MCF 10A (cell line): ENCODE measurements at regions not wholly inside any gene's neighbourhood (a gene's known extent, or its start where the extent isn't known, plus 50 kb on each side); places are given as distances from the start of the nearest gene placed in this dataset.

Source experiments
- BruUV-seq: library from RNA; stranded (reverse); fragments of 400-500 nt; replicated peaks from 2 replicates; lab custom pipeline; 2021; lab: Mats Ljungman, UMichigan
- CTCF ChIA-PET: fragments of 300-600 bp; sonication (Branson Sonifier 250); formaldehyde crosslinking; extraction: SDS; loops from one replicate; lab custom pipeline; 2021; ENCODE audit warnings: antibody characterized with exemption, inconsistent platforms; lab: Yijun Ruan, JAX
- POLR2A ChIA-PET: fragments of 300-600, 350-650 bp; sonication (Branson Sonifier 250); formaldehyde crosslinking; extraction: SDS; loops from one replicate; lab custom pipeline; 2020; ENCODE audit warnings: antibody characterized with exemption, inconsistent platforms; lab: Yijun Ruan, JAX
- DNase-seq: peaks from one replicate; pipeline ENCODE4 v3.0.0-alpha.2; 2018; ENCODE audit not compliant: unreplicated experiment
- H3K27ac Mint-ChIP-seq: one replicate; pipeline ENCODE4 v1.8.0; 2022; ENCODE audit warnings: mild to moderate bottlenecking, low read depth, mixed read lengths; ENCODE audit not compliant: unreplicated experiment
- H3K27me3 Mint-ChIP-seq: one replicate; pipeline ENCODE4 v1.8.0; 2022; ENCODE audit warnings: mixed read lengths; ENCODE audit not compliant: insufficient read depth, unreplicated experiment
- H3K36me3 Mint-ChIP-seq: one replicate; pipeline ENCODE4 v1.8.0; 2022; ENCODE audit warnings: mild to moderate bottlenecking, moderate library complexity, mixed read lengths; ENCODE audit not compliant: insufficient read depth, unreplicated experiment
- H3K4me1 Mint-ChIP-seq: one replicate; pipeline ENCODE4 v1.8.0; 2022; ENCODE audit warnings: mixed read lengths; ENCODE audit not compliant: insufficient read depth, unreplicated experiment
- H3K4me3 Mint-ChIP-seq: one replicate; pipeline ENCODE4 v1.8.0; 2022; ENCODE audit warnings: mild to moderate bottlenecking, moderate library complexity, mixed read lengths; ENCODE audit not compliant: unreplicated experiment
- H3K9me3 Mint-ChIP-seq: one replicate; pipeline ENCODE4 v1.8.0; 2022; ENCODE audit warnings: mixed read lengths; ENCODE audit not compliant: unreplicated experiment
- intact Hi-C: fragments of 100-400 bp; cut with micrococcal nuclease; formaldehyde crosslinking; loops from 2 replicates; pipeline ENCODE4 v1.14.1; 2022
- TF ChIP-seq, protein P1 (sequence below): fragments of 200-600 bp; IDR thresholded peaks from one replicate; pipeline ENCODE4 v1.8.0; 2022; ENCODE audit warnings: antibody characterized with exemption, mild to moderate bottlenecking; ENCODE audit not compliant: unreplicated experiment

DNA sequence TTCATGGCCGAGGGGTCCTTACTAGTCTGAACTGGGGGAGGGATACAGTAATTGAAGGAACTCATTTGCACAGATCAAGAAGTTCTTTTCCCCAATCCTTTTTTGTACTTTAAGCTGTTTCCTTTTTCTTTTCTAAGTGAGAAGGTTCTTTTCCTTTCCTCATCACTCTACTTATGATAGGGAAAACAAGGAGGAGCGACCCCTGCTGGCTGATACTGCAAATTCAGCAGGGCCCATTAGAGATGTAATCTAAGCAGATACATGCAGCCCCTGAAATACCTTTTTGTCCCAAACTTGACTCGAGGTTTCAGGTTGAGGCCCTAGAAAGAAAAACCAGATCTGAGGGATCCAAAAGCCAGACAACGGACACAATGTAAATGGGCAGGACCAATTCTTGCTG lies 305.5 kb downstream of the DNAJB9 start:
- Mint-ChIP-seq H3K27me3 (peaks cover 13% of the 10 kb centered on the region), H3K9me3 (no peaks in the 10 kb centered on the region), H3K27ac (no peak overlapping the region), H3K36me3 (no peaks in the 10 kb centered on the region), H3K4me3 (no peak overlapping the region), H3K4me1 (no peaks in the 10 kb centered on the region)
- intact Hi-C loops = no loop called here
- CTCF ChIA-PET = no interaction called here
- peak; percentile 56 for DNase-seq
- BruUV-seq = no TSS peak
- TF ChIP-seq, protein P1, sequence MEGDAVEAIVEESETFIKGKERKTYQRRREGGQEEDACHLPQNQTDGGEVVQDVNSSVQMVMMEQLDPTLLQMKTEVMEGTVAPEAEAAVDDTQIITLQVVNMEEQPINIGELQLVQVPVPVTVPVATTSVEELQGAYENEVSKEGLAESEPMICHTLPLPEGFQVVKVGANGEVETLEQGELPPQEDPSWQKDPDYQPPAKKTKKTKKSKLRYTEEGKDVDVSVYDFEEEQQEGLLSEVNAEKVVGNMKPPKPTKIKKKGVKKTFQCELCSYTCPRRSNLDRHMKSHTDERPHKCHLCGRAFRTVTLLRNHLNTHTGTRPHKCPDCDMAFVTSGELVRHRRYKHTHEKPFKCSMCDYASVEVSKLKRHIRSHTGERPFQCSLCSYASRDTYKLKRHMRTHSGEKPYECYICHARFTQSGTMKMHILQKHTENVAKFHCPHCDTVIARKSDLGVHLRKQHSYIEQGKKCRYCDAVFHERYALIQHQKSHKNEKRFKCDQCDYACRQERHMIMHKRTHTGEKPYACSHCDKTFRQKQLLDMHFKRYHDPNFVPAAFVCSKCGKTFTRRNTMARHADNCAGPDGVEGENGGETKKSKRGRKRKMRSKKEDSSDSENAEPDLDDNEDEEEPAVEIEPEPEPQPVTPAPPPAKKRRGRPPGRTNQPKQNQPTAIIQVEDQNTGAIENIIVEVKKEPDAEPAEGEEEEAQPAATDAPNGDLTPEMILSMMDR = peak; percentile 14
- POLR2A ChIA-PET = no interaction called here

DNA sequence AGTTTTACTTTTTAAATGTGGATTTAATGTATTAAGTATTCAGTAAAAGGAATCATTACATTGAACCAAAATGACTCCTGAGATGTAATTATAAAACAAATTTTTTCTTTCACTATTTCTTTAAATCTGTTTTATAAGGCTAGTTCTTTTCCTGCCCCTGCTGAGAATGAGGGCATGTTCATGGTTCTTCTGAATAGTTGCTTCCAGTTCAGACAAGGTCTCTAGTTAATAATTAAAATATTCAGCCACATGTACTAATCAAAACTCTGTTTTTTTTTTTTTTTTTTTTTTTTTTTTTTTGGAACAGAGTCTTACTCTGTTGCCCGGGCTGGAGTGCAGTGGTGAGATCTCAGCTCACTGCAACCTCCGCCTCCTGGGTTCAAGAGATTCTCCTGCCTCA lies 321.2 kb downstream of the DNAJB9 start:
- H3K27me3 Mint-ChIP-seq = peaks cover 12% of the 10 kb centered on the region
- no peaks in the 10 kb centered on the region for H3K36me3 Mint-ChIP-seq
- no TSS peak for BruUV-seq
- intact Hi-C loops = no loop called here
- H3K4me1 Mint-ChIP-seq = no peaks in the 10 kb centered on the region
- no peak overlapping the region for H3K4me3 Mint-ChIP-seq
- TF ChIP-seq, protein P1 = no peak
- H3K27ac Mint-ChIP-seq = no peak overlapping the region
- ChIA-PET CTCF (no interaction called here), POLR2A (no interaction called here)
- DNase-seq = no peak
- H3K9me3 Mint-ChIP-seq = no peaks in the 10 kb centered on the region

DNA sequence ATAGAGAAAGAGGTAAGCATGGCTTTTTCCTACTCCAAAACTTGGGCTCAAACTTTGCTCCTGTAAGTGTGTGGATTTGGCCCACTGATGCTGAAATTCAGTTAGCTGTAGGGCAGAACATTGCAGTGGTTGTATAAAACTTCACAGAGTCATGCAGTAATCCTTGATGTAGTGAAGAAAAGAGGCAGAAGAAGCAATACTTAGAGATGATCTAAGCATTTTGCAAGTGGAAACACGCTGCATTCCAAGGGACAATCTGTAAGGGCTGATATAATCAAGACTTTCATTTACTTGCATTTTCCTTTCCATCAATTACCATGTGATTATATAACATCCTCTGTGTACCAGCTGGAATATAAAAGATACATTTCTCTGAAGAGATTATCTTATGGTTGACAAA lies 338.8 kb downstream of the DNAJB9 start:
- H3K9me3 Mint-ChIP-seq = no peaks in the 10 kb centered on the region
- no peak overlapping the region for H3K4me3 Mint-ChIP-seq
- ChIA-PET POLR2A (no interaction called here), CTCF (interaction anchor here (0.6 kb wide), 1 partner anchor 112 kb away, joined by 4 read pairs; no protein-coding TSS in a partner anchor)
- peaks cover 50% of the 10 kb centered on the region for H3K27me3 Mint-ChIP-seq
- no peaks in the 10 kb centered on the region for H3K36me3 Mint-ChIP-seq
- no TSS peak for BruUV-seq
- DNase-seq = no peak
- TF ChIP-seq, protein P1 = no peak
- no peak overlapping the region for H3K27ac Mint-ChIP-seq
- intact Hi-C loops = no loop called here
- no peaks in the 10 kb centered on the region for H3K4me1 Mint-ChIP-seq

DNA sequence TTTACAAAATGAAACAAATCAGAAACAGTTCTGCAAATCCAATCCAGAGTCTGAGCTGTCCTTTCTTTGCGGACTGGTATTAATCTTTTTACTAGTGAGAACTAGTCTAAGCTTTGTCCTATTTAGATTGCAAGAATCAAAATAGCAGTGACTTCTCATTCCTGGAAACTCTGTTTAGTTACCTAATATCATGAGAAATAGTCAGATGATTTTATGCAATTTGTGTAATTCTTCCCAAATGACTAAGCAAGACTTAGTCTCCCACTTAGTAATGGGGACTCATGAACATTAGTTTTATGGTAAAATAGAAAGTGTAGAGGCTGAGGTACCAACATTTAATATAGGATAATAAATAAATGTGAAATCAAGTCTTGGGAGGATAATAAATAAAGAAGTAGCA lies 341.3 kb downstream of the DNAJB9 start:
- CTCF ChIA-PET = no interaction called here

More for the DNA sequence above, 341.3 kb downstream of the DNAJB9 start:
- TF ChIP-seq, protein P1 = no peak
- POLR2A ChIA-PET = no interaction called here
- DNase-seq = no peak
- intact Hi-C loops = no loop called here
- H3K9me3 Mint-ChIP-seq = no peaks in the 10 kb centered on the region
- no peaks in the 10 kb centered on the region for H3K4me1 Mint-ChIP-seq
- no TSS peak for BruUV-seq
- no peaks in the 10 kb centered on the region for H3K36me3 Mint-ChIP-seq
- no peak overlapping the region for H3K4me3 Mint-ChIP-seq
- peaks cover 32% of the 10 kb centered on the region for H3K27me3 Mint-ChIP-seq
- H3K27ac Mint-ChIP-seq = no peak overlapping the region
